ENCODE measurements at regions not wholly inside any gene's neighbourhood (a gene's known extent, or its start where the extent isn't known, plus 50 kb on each side); places are given as distances from the start of the nearest gene placed in this dataset.

GRCh38 chr12:73547421-73547820 is 990.2 kb upstream of the ATXN7L3B start:
- TF ChIP-seq CTCF (conservative IDR thresholded peaks at IDR 0.05; ENCODE audit: low read length) (no peak), EZH2phosphoT487 (IDR thresholded peaks at IDR 0.05; ENCODE audit: borderline replicate concordance) (no peak)

Measured in Loucy (cell line).